Activated T-helper 17 cell treated with anti-CD3 and anti-CD28 coated beads, Interleukin-2, amount 50 U/mL, for 72 hours (primary cell): ENCODE measurements at regions not wholly inside any gene's neighbourhood (a gene's known extent, or its start where the extent isn't known, plus 50 kb on each side); places are given as distances from the start of the nearest gene placed in this dataset.
"Not testable (repeated sequence)": the region's sequence is repeated elsewhere in the genome, so short reads cannot be mapped to it uniquely, and the experiment has no call there.

Source experiments
- ATAC-seq: fragments of 150-1000 bp; cut with Tn5 transposase; replicated peaks from 2 replicates; pipeline ENCODE4 v1.10.0; 2021; ENCODE audit warnings: mild to moderate bottlenecking, moderate library complexity
- H3K27ac Mint-ChIP-seq: one replicate; pipeline ENCODE4 v1.8.0; 2022; ENCODE audit warnings: mixed read lengths
- H3K27me3 Mint-ChIP-seq: one replicate; pipeline ENCODE4 v1.8.0; 2022; ENCODE audit warnings: mixed read lengths
- H3K36me3 Mint-ChIP-seq: one replicate; pipeline ENCODE4 v1.8.0; 2022; ENCODE audit warnings: low read depth, mild to moderate bottlenecking, mixed read lengths
- H3K4me1 Mint-ChIP-seq: one replicate; pipeline ENCODE4 v1.8.0; 2022; ENCODE audit warnings: mixed read lengths
- H3K4me3 Mint-ChIP-seq: one replicate; pipeline ENCODE4 v1.8.0; 2022; ENCODE audit warnings: mild to moderate bottlenecking, mixed read lengths
- H3K9me3 Mint-ChIP-seq: one replicate; pipeline ENCODE4 v1.8.0; 2022; ENCODE audit warnings: mixed read lengths

- Mint-ChIP-seq H3K4me3 (no peak overlapping the region), H3K36me3 (no peaks in the 10 kb centered on the region), H3K9me3 (peaks cover 4% of the 10 kb centered on the region), H3K4me1 (peaks cover 4% of the 10 kb centered on the region), H3K27me3 (no peaks in the 10 kb centered on the region), H3K27ac (no peak overlapping the region)
- no peak for ATAC-seq
Measured at GRCh38 chr3:106059953-106060517, 191.2 kb upstream of the CBLB start.

DNA sequence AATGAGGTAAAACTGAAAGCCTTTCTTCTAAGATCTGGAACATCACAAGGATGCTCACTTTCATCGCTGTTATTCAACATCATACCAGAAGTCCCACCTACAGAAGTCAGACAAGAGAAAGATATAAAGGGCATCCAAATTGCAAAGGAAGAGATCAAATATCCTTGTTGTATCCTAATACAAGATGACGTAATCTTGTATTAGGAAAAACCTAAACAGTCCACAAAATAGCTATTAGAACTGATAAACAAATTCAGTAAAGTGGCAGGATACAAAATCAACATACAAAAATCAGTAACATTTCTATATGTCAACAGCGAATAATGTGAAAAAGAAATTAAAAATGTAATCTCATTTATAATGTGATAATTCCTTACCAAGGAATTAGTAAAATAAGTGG lies 195.1 kb upstream of the CBLB start:
- ATAC-seq = no peak
- Mint-ChIP-seq H3K9me3 (peaks cover 4% of the 10 kb centered on the region), H3K27ac (no peak overlapping the region), H3K36me3 (no peaks in the 10 kb centered on the region), H3K4me3 (no peak overlapping the region), H3K27me3 (no peaks in the 10 kb centered on the region), H3K4me1 (peaks cover 8% of the 10 kb centered on the region)

- no peak for ATAC-seq
- Mint-ChIP-seq H3K4me3 (no peak overlapping the region), H3K27me3 (no peaks in the 10 kb centered on the region), H3K9me3 (peaks cover 4% of the 10 kb centered on the region), H3K27ac (no peak overlapping the region), H3K4me1 (peaks cover 8% of the 10 kb centered on the region), H3K36me3 (no peaks in the 10 kb centered on the region)
Measured at GRCh38 chr3:106065831-106066230, 197.0 kb upstream of the CBLB start.

DNA sequence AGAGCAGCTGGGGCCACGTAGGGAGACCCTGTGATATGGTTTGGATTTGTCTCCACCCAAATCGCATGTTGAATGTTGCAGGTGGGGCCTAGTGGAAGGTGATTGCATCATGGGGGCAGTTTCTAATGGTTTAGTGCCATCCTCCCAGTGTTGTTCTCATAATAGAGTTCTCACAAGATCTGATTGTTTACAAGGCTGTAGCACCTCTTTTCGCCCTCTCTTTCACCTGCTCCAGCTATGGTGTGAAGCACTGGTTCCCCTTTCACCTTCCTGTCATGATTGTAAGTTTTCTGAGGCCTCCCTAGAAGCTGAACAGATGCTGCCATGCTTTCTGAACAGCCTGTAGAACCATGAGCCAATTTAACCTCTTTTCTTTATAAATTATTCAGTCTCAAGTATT lies 198.9 kb upstream of the CBLB start:
- H3K4me1 Mint-ChIP-seq = peaks cover 8% of the 10 kb centered on the region
- no peaks in the 10 kb centered on the region for H3K27me3 Mint-ChIP-seq
- H3K9me3 Mint-ChIP-seq = peaks cover 4% of the 10 kb centered on the region
- no peaks in the 10 kb centered on the region for H3K36me3 Mint-ChIP-seq
- no peak overlapping the region for H3K4me3 Mint-ChIP-seq
- no peak for ATAC-seq
- H3K27ac Mint-ChIP-seq = no peak overlapping the region

DNA sequence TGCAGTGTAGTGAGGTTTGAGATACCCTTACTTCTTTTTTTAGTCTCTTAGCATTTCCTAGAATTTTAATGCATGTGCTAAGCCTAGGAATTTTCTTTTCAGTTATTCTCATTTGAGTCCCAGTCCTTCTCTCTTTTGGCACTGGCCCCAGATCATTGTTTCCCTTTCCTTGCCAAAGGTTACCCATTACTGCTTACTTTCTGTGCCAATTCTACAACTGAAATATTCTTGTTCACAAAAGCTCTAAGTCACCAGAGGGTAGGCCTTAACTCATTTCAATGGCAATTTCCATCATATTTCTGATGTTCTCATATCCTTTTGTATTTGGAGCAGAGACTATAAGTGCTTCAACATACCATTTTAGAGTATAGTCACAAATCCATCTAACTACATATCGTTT lies 199.6 kb upstream of the CBLB start:
- peaks cover 4% of the 10 kb centered on the region for H3K9me3 Mint-ChIP-seq
- no peaks in the 10 kb centered on the region for H3K27me3 Mint-ChIP-seq
- no peak for ATAC-seq
- peak overlapping the region; percentile 48 for H3K4me3 Mint-ChIP-seq
- peaks cover 8% of the 10 kb centered on the region for H3K4me1 Mint-ChIP-seq
- peak overlapping the region; percentile 67 for H3K27ac Mint-ChIP-seq
- H3K36me3 Mint-ChIP-seq = no peaks in the 10 kb centered on the region

- H3K4me1 Mint-ChIP-seq = peaks cover 8% of the 10 kb centered on the region
Measured at GRCh38 chr3:106068795-106069194, 200.0 kb upstream of the CBLB start.

GRCh38 chr3:106070187-106070586 lies 201.4 kb upstream of the CBLB start:
- Mint-ChIP-seq H3K9me3 (no peaks in the 10 kb centered on the region), H3K27me3 (no peaks in the 10 kb centered on the region), H3K4me3 (no peak overlapping the region), H3K27ac (no peak overlapping the region), H3K4me1 (peaks cover 8% of the 10 kb centered on the region), H3K36me3 (no peaks in the 10 kb centered on the region)
- ATAC-seq = no peak

More at GRCh38 chr3:106068795-106069194, 200.0 kb upstream of the CBLB start:
- Mint-ChIP-seq H3K36me3 (no peaks in the 10 kb centered on the region), H3K27ac (peak overlapping the region; percentile 67), H3K9me3 (peaks cover 1% of the 10 kb centered on the region), H3K27me3 (no peaks in the 10 kb centered on the region), H3K4me3 (peak overlapping the region; percentile 48)
- peak; percentile 85 for ATAC-seq

GRCh38 chr3:106071306-106071705 lies 202.5 kb upstream of the CBLB start:
- Mint-ChIP-seq H3K9me3 (no peaks in the 10 kb centered on the region), H3K36me3 (no peaks in the 10 kb centered on the region), H3K4me3 (no peak overlapping the region), H3K27me3 (no peaks in the 10 kb centered on the region), H3K27ac (no peak overlapping the region), H3K4me1 (peaks cover 8% of the 10 kb centered on the region)
- no peak for ATAC-seq

DNA sequence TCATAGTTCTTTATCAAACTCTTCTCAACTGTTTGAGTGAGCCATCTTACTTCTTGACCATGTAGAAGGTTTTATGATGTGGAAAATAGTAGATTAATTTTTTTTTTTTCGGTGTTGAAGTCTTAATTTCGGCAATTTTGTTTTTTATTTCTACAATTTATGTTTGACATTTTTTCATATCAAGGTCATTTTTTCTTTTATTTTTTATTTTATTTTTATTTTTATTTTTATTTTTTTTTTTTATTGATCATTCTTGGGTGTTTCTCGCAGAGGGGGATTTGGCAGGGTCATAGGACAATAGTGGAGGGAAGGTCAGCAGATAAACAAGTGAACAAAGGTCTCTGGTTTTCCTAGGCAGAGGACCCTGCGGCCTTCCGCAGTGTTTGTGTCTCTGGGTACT lies 203.8 kb upstream of the CBLB start:
- not testable (repeated sequence) for H3K4me1 Mint-ChIP-seq, H3K27ac Mint-ChIP-seq, H3K27me3 Mint-ChIP-seq, H3K36me3 Mint-ChIP-seq, H3K4me3 Mint-ChIP-seq, ATAC-seq, H3K9me3 Mint-ChIP-seq

DNA sequence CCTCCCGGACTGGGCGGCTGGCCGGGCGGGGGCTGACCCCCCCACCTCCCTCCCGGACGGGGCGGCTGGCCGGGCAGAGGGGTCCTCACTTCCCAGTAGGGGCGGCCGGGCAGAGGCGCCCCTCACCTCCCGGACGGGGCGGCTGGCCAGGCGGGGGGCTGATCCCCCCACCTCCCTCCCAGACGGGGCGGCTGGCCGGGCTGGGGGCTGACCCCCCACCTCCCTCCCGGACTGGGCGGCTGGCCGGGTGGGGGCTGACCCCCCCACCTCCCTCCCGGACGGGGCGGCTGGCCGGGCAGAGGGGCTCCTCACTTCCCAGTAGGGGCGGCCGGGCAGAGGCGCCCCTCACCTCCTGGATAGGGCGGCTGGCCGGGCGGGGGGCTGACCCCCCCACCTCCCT lies 205.0 kb upstream of the CBLB start:
- H3K27ac Mint-ChIP-seq, ATAC-seq, H3K4me1 Mint-ChIP-seq, H3K9me3 Mint-ChIP-seq, H3K27me3 Mint-ChIP-seq, H3K4me3 Mint-ChIP-seq, H3K36me3 Mint-ChIP-seq: not testable (repeated sequence)

DNA sequence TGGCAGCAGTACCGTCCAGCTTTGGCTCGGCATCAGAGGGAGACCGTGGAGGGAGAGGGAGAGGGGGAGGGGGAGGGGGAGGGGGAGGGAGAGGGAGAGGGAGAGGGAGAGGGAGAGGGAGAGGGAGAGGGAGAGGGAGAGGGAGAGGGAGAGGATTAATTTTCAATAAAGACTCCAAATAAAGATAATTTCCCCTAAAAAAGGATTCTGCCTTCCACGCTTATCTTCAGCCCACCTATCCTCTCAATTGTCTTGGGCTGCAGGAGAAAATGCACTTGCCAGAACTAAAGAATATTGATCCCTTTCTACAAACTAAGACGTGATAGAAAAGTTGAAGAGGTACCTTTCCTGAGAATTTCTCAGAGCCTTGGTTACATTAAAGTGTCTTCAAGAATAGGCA lies 206.9 kb upstream of the CBLB start:
- H3K9me3 Mint-ChIP-seq, H3K36me3 Mint-ChIP-seq, H3K27ac Mint-ChIP-seq, H3K4me1 Mint-ChIP-seq, H3K4me3 Mint-ChIP-seq, H3K27me3 Mint-ChIP-seq, ATAC-seq: not testable (repeated sequence)

- no peak overlapping the region for H3K27ac Mint-ChIP-seq
- no peak overlapping the region for H3K4me3 Mint-ChIP-seq
Measured at GRCh38 chr3:106078635-106079034, 209.8 kb upstream of the CBLB start.

GRCh38 chr3:106082616-106083015 lies 213.8 kb upstream of the CBLB start:
- H3K4me3 Mint-ChIP-seq = no peak overlapping the region
- no peaks in the 10 kb centered on the region for H3K36me3 Mint-ChIP-seq
- no peak for ATAC-seq
- H3K27me3 Mint-ChIP-seq = no peaks in the 10 kb centered on the region
- no peaks in the 10 kb centered on the region for H3K9me3 Mint-ChIP-seq
- H3K27ac Mint-ChIP-seq = no peak overlapping the region
- H3K4me1 Mint-ChIP-seq = no peaks in the 10 kb centered on the region

More at GRCh38 chr3:106078635-106079034, 209.8 kb upstream of the CBLB start:
- Mint-ChIP-seq H3K4me1 (no peaks in the 10 kb centered on the region), H3K36me3 (no peaks in the 10 kb centered on the region), H3K9me3 (no peaks in the 10 kb centered on the region), H3K27me3 (no peaks in the 10 kb centered on the region)
- no peak for ATAC-seq

DNA sequence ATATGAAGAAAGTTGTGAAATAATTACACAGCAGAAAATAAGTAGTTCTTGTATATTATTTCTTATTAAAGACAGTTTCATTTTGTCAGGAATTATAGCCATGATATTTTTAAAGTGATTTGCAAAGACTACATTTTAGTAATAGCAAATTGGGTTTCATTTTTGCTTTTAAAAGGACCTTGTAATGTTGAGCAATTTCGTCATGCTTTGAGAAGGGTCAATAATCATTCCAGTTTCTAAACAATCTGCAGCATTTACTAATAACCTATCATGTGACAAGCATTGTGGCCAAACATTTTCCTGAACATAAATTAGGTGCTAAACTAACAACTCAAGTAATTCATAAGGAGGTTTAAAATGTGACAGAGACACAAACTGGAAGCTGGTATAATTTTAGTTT lies 214.4 kb upstream of the CBLB start:
- Mint-ChIP-seq H3K4me1 (no peaks in the 10 kb centered on the region), H3K4me3 (no peak overlapping the region), H3K27me3 (no peaks in the 10 kb centered on the region), H3K27ac (no peak overlapping the region), H3K9me3 (no peaks in the 10 kb centered on the region), H3K36me3 (no peaks in the 10 kb centered on the region)
- no peak for ATAC-seq

- Mint-ChIP-seq H3K36me3 (no peaks in the 10 kb centered on the region), H3K27me3 (no peaks in the 10 kb centered on the region)
Measured at GRCh38 chr3:106083854-106084253, 215.0 kb upstream of the CBLB start.

GRCh38 chr3:106086038-106086437 lies 217.2 kb upstream of the CBLB start:
- Mint-ChIP-seq H3K36me3 (no peaks in the 10 kb centered on the region), H3K4me1 (no peaks in the 10 kb centered on the region), H3K4me3 (no peak overlapping the region), H3K27ac (no peak overlapping the region), H3K27me3 (no peaks in the 10 kb centered on the region), H3K9me3 (no peaks in the 10 kb centered on the region)
- no peak for ATAC-seq

More at GRCh38 chr3:106083854-106084253, 215.0 kb upstream of the CBLB start:
- no peaks in the 10 kb centered on the region for H3K4me1 Mint-ChIP-seq
- H3K4me3 Mint-ChIP-seq = no peak overlapping the region
- H3K27ac Mint-ChIP-seq = no peak overlapping the region
- ATAC-seq = no peak
- H3K9me3 Mint-ChIP-seq = no peaks in the 10 kb centered on the region
